Testis (tissue), 2 donors: ENCODE measurements at regions not wholly inside any gene's neighbourhood (a gene's known extent, or its start where the extent isn't known, plus 50 kb on each side); places are given as distances from the start of the nearest gene placed in this dataset.

Experiments
- POLR2A ChIP-seq: fragments of 450-650 bp; IDR thresholded peaks from one replicate; pipeline ENCODE4 v1.6.1; 2017; ENCODE audit warnings: antibody characterized with exemption, mild to moderate bottlenecking, moderate library complexity
- TF ChIP-seq, protein P1 (sequence below), 3 experiments: fragments of 450-650 bp in 2 of 3; fragments of 200-600 bp in 1 of 3; sonication (generic) in 1 of 3; IDR thresholded peaks; one replicate each; pipeline ENCODE4 v1.5.1; 2016 to 2019; ENCODE audit warnings: antibody characterized with exemption in 3 of 3, mild to moderate bottlenecking in 2 of 3, moderate library complexity in 1 of 3

DNA sequence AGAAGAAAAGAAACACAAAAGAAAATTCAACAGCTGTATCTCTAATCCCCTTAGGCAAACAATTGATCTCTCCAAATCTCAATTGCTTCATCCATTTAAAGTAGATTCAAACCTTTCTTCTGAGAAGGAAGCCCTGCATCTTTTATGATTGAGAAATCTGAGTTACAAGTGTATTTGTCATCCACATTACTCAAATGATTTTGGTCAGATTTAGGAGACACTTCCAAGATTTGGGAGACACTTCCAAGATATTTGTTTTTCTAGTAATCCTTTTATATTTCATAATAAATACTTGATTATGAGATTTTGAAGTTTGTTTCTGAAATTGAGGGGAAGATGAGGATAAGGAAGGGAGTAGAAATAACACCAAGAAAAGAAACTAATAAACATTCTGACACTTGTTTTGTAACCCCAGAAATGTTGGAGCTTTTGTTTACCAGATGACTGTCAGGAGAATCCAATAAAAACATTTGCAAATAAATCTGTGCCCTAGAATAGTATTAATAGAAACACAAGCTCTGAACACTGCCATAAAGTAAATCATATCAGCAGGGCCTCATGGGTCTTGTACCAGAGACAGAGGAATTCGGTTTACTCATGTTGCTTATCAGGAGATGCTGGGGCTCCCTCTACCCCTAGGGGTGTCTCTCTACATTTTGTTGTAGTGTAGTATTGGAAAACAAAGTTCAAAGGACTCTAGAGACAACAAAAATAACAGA lies 314.3 kb upstream of the NT5E start:
- TF ChIP-seq, protein P1, sequence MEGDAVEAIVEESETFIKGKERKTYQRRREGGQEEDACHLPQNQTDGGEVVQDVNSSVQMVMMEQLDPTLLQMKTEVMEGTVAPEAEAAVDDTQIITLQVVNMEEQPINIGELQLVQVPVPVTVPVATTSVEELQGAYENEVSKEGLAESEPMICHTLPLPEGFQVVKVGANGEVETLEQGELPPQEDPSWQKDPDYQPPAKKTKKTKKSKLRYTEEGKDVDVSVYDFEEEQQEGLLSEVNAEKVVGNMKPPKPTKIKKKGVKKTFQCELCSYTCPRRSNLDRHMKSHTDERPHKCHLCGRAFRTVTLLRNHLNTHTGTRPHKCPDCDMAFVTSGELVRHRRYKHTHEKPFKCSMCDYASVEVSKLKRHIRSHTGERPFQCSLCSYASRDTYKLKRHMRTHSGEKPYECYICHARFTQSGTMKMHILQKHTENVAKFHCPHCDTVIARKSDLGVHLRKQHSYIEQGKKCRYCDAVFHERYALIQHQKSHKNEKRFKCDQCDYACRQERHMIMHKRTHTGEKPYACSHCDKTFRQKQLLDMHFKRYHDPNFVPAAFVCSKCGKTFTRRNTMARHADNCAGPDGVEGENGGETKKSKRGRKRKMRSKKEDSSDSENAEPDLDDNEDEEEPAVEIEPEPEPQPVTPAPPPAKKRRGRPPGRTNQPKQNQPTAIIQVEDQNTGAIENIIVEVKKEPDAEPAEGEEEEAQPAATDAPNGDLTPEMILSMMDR (IDR thresholded peaks at IDR 0.05), result no peak
- TF ChIP-seq POLR2A, result no peak
